Hematopoietic multipotent progenitor cell treated with erythropoietin and hydrocortisone succinate and interleukin-3 and kit ligand, for 6 days (in vitro differentiated cells): ENCODE measurements at regions not wholly inside any gene's neighbourhood (a gene's known extent, or its start where the extent isn't known, plus 50 kb on each side); places are given as distances from the start of the nearest gene placed in this dataset.
A peak's percentile ranks its signal among the peaks of the same experiment; 100 is the strongest.
"Not testable (repeated sequence)": the region's sequence is repeated elsewhere in the genome, so short reads cannot be mapped to it uniquely, and the experiment has no call there.

Experiments
- DNase-seq: peaks from one replicate; pipeline ENCODE4 v3.0.0-alpha.2; 2015

GRCh38 chrX:66110112-66110511 is 53.9 kb upstream of the HEPH start:
- peak; percentile 84 for DNase-seq

- DNase-seq, result not testable (repeated sequence)
Measured at GRCh38 chrX:66107860-66108259, 56.2 kb upstream of the HEPH start.

DNA sequence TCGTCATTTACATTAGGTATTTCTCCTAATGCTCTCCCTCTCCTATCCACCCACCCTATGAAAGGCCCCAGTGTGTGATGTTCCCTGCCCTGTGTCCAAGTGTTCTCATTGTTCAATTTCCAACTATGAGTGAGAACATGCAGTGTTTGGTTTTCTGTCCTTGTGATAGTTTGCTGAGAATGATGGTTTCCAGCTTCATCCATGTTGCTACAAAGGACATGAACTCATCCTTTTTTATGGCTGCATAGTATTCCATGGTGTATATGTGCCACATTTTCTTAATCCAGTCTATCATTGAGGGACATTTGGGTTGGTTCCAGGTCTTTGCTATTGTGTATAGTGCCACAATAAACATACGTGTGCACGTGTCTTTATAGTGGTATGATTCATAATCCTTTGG is 61.6 kb upstream of the HEPH start:
- DNase-seq, result not testable (repeated sequence)

DNA sequence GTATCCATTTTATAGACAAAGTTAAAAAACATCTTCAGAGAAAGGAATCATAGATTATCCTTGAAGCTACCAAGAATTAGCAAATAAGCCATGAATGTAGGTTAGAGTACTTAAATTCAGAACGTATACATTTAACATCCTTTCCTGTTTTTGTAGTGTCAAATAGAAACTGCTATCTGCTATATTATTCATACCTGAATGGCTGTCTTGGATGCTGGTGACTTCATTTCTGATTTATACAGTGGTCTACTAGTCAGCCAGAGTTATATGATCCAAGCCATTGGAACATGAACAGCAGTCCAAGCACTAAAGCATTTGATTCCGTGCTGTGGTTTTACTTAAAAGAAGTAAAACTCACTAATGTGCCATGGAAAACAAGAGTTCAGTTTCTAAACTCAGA is 58.3 kb upstream of the VSIG4 start:
- no peak for DNase-seq

- DNase-seq, result not testable (repeated sequence)
Measured at GRCh38 chrX:66096987-66097386, 57.1 kb upstream of the VSIG4 start.

DNA sequence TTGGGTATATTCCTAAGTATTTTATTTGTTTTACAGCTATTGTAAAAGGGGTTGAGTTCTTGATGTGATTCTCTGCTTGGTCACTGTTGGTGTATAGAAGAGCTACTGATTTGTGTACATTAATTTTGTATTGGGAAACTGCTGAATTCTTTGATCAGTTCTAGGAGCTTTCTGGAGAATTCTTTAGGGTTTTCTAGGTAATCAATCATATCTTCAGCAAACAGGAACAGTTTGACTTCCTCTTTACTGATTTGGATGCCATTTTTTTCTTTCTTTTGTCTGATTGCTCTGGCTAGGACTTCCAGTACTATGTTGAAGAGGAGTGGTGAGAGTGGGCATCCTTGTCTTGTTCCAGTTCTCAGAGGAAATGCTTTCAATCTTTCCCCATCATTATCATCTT is 50.1 kb upstream of the VSIG4 start:
- peak; percentile 8 for DNase-seq
